HepG2 (cell line): ENCODE measurements at regions not wholly inside any gene's neighbourhood (a gene's known extent, or its start where the extent isn't known, plus 50 kb on each side); places are given as distances from the start of the nearest gene placed in this dataset.

ENCODE experiments used
- ATAC-seq: fragments of 200-7000 bp; cut with Tn5 transposase; 3 replicates; pipeline ENCODE4 v1.9.1; 2020; ENCODE audit warnings: mild to moderate bottlenecking, moderate library complexity
- BruUV-seq: library from RNA; stranded (reverse); fragments of 400-500 nt; replicated peaks from 2 replicates; lab custom pipeline; 2021; lab: Mats Ljungman, UMichigan
- CTCF ChIA-PET: fragments of 300-600 bp; formaldehyde crosslinking; extraction: SDS; loops from one replicate; lab custom pipeline; 2021; ENCODE audit warnings: low total read pairs, inconsistent platforms, low intra/inter-chr PET ratio; lab: Yijun Ruan, JAX
- POLR2A ChIA-PET: fragments of 350-600 bp; sonication (Branson Sonifier 250); formaldehyde crosslinking; loops from one replicate; lab custom pipeline; 2020; ENCODE audit warnings: antibody characterized with exemption, inconsistent platforms; lab: Yijun Ruan, JAX
- DNase-seq: peaks from one replicate; pipeline ENCODE4 v3.0.0-alpha.2; 2015; ENCODE audit warnings: low spot score
- FAIRE-seq: peaks from 3 replicates; lab custom pipeline; 2011; peaks lifted over from hg19 to GRCh38; lab: Jason Lieb, UNC
- H2AFZ ChIP-seq: one replicate; pipeline ENCODE4 v1.6.1; 2011; ENCODE audit warnings: low read length, inconsistent platforms
- H3K27ac ChIP-seq: fragments of 300-600 bp; 3 replicates; pipeline ENCODE4 v1.8.0; 2011; ENCODE audit warnings: mixed run types, mild to moderate bottlenecking, mixed read lengths, low read length, inconsistent platforms; ENCODE audit not compliant: insufficient read depth; ENCODE audit errors: extremely low read length
- H3K27me3 ChIP-seq, 2 experiments: fragments of 200-600 bp in 1 of 2; 2 replicates in 1 of 2; 3 replicates in 1 of 2; pipeline versions ENCODE4 v1.6.0 to v1.8.0; 2011; ENCODE audit warnings: low read length in 2 of 2, mild to moderate bottlenecking in 2 of 2, moderate library complexity in 2 of 2, inconsistent platforms in 1 of 2; ENCODE audit not compliant: insufficient read depth in 2 of 2, control insufficient read depth in 1 of 2
- H3K36me3 ChIP-seq, 2 experiments: fragments of 200-600 bp in 1 of 2; replicated peaks in 1 of 2; 2 replicates in 1 of 2; 3 replicates in 1 of 2; pipeline versions ENCODE4 v1.5.1 to v1.8.0; 2011; ENCODE audit warnings: low read length in 2 of 2, inconsistent platforms in 1 of 2; ENCODE audit not compliant: insufficient read depth in 2 of 2, control insufficient read depth in 1 of 2
- H3K4me1 ChIP-seq: 2 replicates; pipeline ENCODE4 v1.5.1; 2012; ENCODE audit warnings: low read length, inconsistent platforms; ENCODE audit not compliant: insufficient read depth
- H3K4me2 ChIP-seq: 2 replicates; pipeline ENCODE4 v1.6.0; 2011; ENCODE audit warnings: low read depth, low read length, inconsistent platforms
- H3K4me3 ChIP-seq, 3 experiments: fragments of 200-600 bp in 1 of 3; sonication (generic), shearing (Covaris generic) in 1 of 3; replicated peaks in 1 of 3; 2 replicates each; pipeline ENCODE4 v1.5.1; 2011 to 2016; ENCODE audit warnings: low read length in 3 of 3, inconsistent platforms in 2 of 3, low read depth in 2 of 3, mild to moderate bottlenecking in 2 of 3, control low read depth in 1 of 3, mixed read lengths in 1 of 3; ENCODE audit not compliant: insufficient read depth in 1 of 3
- H3K79me2 ChIP-seq: one replicate; pipeline ENCODE4 v1.6.1; 2011; ENCODE audit warnings: low read length, inconsistent platforms; ENCODE audit not compliant: insufficient read depth
- H3K9ac ChIP-seq: 2 replicates; pipeline ENCODE4 v1.6.0; 2011; ENCODE audit warnings: mild to moderate bottlenecking, low read depth, low read length, inconsistent platforms; ENCODE audit not compliant: insufficient read depth
- H3K9me3 ChIP-seq: 2 replicates; pipeline ENCODE4 v1.5.1; 2012; ENCODE audit warnings: mild to moderate bottlenecking, low read length
- H4K20me1 ChIP-seq: 2 replicates; pipeline ENCODE4 v1.6.0; 2011; ENCODE audit warnings: inconsistent platforms, mild to moderate bottlenecking, low read length, moderate library complexity; ENCODE audit not compliant: insufficient read depth
- ZNF550 ChIP-seq: sonication (generic); formaldehyde crosslinking; IDR thresholded peaks from 2 replicates; pipeline ENCODE4 v1.4.0; 2020; ENCODE audit warnings: mild to moderate bottlenecking, missing genetic modification reagents, borderline replicate concordance
- ZNF652 ChIP-seq: IDR thresholded peaks from 2 replicates; pipeline ENCODE4 v1.6.1; 2016; ENCODE audit warnings: low read depth, borderline replicate concordance
- WGBS: methylation state at CpG from one replicate; pipeline ENCODE4 v1.1.6; 2017; ENCODE audit warnings: low lambda C conversion rate; 5-methylcytosine and 5-hydroxymethylcytosine counted together
- in situ Hi-C: cut with HindIII; loops from 2 replicates; pipeline ENCODE4 v1.10.0; 2017; ENCODE audit warnings: low pct_unique_long_range_greater_than_20kb; ENCODE audit not compliant: extremely low pct_ligation_motif_present
- intact Hi-C: fragments of 100-400 bp; cut with micrococcal nuclease; formaldehyde crosslinking; loops from one replicate; pipeline ENCODE4 v1.10.0; 2022; ENCODE audit not compliant: unreplicated experiment
- TF ChIP-seq, protein P1 (sequence below): IDR thresholded peaks from 2 replicates; pipeline ENCODE4 v1.6.1; 2016; ENCODE audit warnings: mild to moderate bottlenecking, missing biosample characterization, missing genetic modification reagents
- TF ChIP-seq, protein P2 (sequence below): sonication (generic); formaldehyde crosslinking; IDR thresholded peaks from 2 replicates; pipeline ENCODE4 v1.8.1; 2023; ENCODE audit warnings: missing genetic modification reagents, inconsistent platforms, borderline replicate concordance
- TF ChIP-seq, protein P3 (sequence below): conservative IDR thresholded peaks from 2 replicates; pipeline ENCODE4 v1.6.1; 2018; ENCODE audit warnings: missing genetic modification reagents
- TF ChIP-seq, protein P4 (sequence below): sonication (generic); formaldehyde crosslinking; IDR thresholded peaks from 2 replicates; pipeline ENCODE4 v1.5.0; 2020; ENCODE audit warnings: mild to moderate bottlenecking, missing genetic modification reagents

DNA sequence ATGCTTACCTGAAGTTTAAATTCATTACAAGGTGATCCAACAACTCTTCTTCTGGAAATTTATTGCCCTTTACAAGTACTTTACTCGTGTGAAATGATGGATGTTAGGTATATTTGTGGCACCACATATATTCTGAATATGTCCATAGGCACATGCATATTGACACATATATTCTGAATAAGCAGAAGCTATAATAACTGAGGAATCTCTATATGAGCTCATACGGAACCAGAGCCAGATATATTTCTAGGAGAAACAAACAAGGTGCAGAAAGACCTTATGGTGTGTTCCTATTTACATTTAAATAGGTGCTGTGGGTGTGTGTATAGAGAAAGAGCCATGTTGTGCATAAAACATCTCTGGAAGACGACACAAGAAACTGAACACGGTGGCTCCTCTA is 456.1 kb upstream of the NPVF start:
- intact Hi-C loops: no loop called here
- Histone ChIP-seq H3K4me2 (no peak overlapping the region), H3K27ac (no peak overlapping the region), H3K27me3 (peaks cover 0 to 25% of the 10 kb centered on the region in 2 experiments; a peak in 4 of 5 replicates), H3K9me3 (no peaks in the 10 kb centered on the region), H3K79me2 (no peaks in the 10 kb centered on the region), H4K20me1 (no peaks in the 10 kb centered on the region), H3K4me3 (no peak overlapping the region), H3K36me3 (no peaks in the 10 kb centered on the region), H3K4me1 (no peaks in the 10 kb centered on the region), H3K9ac (no peak overlapping the region), H2AFZ (no peak overlapping the region)
- TF ChIP-seq, protein P1, sequence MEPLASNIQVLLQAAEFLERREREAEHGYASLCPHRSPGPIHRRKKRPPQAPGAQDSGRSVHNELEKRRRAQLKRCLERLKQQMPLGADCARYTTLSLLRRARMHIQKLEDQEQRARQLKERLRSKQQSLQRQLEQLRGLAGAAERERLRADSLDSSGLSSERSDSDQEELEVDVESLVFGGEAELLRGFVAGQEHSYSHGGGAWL (CRISPR knock-in tag): no peak
- TF ChIP-seq, protein P2, sequence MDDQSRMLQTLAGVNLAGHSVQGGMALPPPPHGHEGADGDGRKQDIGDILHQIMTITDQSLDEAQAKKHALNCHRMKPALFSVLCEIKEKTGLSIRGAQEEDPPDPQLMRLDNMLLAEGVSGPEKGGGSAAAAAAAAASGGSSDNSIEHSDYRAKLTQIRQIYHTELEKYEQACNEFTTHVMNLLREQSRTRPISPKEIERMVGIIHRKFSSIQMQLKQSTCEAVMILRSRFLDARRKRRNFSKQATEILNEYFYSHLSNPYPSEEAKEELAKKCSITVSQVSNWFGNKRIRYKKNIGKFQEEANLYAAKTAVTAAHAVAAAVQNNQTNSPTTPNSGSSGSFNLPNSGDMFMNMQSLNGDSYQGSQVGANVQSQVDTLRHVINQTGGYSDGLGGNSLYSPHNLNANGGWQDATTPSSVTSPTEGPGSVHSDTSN (CRISPR knock-in tag): no peak
- no peak for TF ChIP-seq ZNF652 (CRISPR knock-in tag)
- TF ChIP-seq, protein P3, sequence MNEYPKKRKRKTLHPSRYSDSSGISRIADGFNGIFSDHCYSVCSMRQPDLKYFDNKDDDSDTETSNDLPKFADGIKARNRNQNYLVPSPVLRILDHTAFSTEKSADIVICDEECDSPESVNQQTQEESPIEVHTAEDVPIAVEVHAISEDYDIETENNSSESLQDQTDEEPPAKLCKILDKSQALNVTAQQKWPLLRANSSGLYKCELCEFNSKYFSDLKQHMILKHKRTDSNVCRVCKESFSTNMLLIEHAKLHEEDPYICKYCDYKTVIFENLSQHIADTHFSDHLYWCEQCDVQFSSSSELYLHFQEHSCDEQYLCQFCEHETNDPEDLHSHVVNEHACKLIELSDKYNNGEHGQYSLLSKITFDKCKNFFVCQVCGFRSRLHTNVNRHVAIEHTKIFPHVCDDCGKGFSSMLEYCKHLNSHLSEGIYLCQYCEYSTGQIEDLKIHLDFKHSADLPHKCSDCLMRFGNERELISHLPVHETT (CRISPR knock-in tag): no peak
- TF ChIP-seq ZNF550 (CRISPR knock-in tag): no peak
- TF ChIP-seq, protein P4, sequence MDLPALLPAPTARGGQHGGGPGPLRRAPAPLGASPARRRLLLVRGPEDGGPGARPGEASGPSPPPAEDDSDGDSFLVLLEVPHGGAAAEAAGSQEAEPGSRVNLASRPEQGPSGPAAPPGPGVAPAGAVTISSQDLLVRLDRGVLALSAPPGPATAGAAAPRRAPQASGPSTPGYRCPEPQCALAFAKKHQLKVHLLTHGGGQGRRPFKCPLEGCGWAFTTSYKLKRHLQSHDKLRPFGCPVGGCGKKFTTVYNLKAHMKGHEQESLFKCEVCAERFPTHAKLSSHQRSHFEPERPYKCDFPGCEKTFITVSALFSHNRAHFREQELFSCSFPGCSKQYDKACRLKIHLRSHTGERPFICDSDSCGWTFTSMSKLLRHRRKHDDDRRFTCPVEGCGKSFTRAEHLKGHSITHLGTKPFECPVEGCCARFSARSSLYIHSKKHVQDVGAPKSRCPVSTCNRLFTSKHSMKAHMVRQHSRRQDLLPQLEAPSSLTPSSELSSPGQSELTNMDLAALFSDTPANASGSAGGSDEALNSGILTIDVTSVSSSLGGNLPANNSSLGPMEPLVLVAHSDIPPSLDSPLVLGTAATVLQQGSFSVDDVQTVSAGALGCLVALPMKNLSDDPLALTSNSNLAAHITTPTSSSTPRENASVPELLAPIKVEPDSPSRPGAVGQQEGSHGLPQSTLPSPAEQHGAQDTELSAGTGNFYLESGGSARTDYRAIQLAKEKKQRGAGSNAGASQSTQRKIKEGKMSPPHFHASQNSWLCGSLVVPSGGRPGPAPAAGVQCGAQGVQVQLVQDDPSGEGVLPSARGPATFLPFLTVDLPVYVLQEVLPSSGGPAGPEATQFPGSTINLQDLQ: no peak
- ATAC-seq: no peak
- ChIA-PET POLR2A (no interaction called here), CTCF (no interaction called here)
- no peak for DNase-seq
- BruUV-seq: no TSS peak
- no peak for FAIRE-seq
- in situ Hi-C loops: no loop called here
- 2% methylated on average over 4 of the region's 4 CpGs for WGBS
